HG02943 (cell line): ENCODE measurements at regions not wholly inside any gene's neighbourhood (a gene's known extent, or its start where the extent isn't known, plus 50 kb on each side); places are given as distances from the start of the nearest gene placed in this dataset.
A peak's percentile ranks its signal among the peaks of the same experiment; 100 is the strongest.

Experiments used
- ATAC-seq: cut with Tn5 transposase; IDR thresholded peaks from one replicate; pipeline ENCODE4 v1.9.1; 2021; ENCODE audit warnings: mild to moderate bottlenecking, low read depth, moderate library complexity; ENCODE audit not compliant: unreplicated experiment

DNA sequence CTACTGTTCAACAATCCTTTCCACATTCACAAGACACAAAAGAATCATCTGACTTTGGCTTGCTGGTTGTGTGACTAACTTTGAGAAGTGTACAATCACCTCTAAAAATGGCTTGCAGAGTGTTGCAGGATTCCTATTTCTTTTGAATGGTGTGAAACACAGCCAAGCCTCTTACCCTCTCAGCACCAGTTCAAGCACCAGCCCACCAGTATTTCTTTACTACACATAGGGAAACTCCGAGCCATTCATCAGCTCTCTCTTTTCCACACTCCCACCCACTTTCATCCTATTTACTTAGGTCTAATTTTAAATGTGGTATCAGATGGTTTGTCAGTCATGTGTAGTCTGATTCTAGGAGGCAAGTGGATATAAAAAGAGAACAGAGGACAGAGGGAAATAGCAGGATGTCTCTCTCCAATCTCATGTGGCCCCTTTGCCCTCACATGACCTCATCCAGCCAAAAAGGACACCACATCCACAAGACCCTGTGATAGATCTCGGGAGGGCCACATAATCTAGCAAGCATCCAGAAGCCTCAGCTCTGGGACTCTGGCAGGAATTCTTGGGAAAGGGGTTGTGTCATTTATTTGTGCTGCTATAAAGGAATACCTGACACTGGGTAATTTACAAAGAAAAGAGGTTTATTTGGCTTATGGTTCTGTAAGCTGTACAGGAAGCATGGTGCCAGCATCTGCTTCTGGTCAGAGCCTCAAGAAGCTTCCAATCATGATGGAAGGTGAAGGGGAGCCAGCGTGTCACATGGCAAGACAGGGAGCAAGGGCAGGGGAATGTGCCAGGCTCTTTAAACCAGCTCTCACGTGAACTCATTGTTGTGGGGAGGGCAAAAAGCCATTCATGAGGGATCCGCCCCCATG is 66.8 kb upstream of the NEBL start:
- no peak for ATAC-seq

GRCh38 chr10:20963056-20963455 is 65.9 kb upstream of the NEBL start:
- no peak for ATAC-seq

DNA sequence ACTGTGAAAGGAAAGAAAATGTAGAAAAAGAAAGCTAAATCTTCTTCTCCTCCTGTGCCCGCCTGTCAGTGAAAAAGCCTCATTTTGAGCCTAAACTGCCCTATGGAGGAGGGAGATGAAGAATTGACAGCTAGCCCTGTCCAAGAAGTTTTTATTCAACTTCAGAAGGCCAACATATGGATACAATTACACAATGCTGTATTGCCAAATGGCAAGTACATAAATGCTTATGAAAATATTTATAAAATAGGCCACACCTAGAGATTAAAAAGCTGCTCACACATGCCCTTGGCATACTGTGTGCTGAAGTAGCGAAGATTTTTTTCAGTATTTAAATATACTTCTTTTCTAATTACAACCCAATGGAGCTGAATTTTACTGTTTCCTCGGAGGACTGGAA is 65.1 kb upstream of the NEBL start:
- no peak for ATAC-seq

DNA sequence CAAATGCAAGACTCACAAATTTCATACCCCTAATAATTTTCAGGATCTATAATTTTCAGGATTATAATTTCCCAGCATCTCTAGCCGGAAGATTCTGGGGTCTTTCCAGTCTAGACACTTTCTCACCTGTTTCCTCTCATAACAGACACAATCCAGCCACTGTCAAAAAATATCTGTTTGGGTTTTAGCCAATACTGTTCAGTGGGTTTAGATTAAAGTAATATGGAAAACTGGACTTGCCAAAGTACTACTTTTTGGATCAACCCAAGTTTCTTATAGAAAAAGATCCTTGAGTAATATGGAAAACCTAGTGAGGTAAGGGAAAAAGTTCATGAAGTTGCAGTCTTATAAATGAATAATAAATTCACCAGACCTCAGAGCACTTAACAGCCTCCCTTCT is 62.1 kb upstream of the NEBL start:
- ATAC-seq, result no peak

DNA sequence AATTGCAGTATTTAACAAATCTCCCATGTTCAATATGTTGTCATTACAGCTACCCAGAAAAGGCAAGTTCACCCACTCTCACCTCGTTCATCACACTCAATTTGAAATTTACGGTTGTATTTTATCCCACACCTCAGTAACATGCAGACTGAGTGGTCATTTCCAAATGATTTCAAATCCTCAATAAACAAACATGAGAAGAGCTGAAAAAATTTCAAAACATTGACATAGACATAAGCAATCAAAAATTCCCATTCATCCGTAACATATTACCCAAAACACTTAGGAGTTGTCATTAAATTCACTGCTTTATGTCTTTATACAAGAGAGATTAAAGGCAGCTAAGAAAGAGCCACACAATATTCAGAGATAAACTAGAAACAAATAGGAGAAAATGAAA is 61.7 kb upstream of the NEBL start:
- no peak for ATAC-seq

DNA sequence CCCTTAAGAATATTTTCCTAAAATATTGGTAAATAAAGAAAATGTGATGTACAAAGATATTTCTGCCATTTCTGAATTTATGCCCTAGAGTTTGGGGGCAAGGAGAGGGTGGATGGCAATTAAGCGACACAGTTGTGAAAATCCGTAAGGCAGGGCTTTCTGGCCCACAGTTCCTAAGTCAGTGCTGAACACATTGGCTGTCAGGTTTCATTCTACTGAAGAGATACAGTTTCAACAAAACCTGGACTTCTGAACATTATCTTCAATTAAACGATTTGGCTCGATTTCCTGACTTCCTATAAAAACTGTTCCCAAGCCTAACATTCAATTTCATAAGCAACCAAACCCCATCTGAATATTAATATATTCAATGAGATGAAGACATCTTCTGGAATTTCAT is 61.1 kb upstream of the NEBL start:
- no peak for ATAC-seq

GRCh38 chr10:20957744-20958143 is 60.6 kb upstream of the NEBL start:
- ATAC-seq, result no peak

GRCh38 chr10:20956843-20957242 is 59.7 kb upstream of the NEBL start:
- no peak for ATAC-seq

DNA sequence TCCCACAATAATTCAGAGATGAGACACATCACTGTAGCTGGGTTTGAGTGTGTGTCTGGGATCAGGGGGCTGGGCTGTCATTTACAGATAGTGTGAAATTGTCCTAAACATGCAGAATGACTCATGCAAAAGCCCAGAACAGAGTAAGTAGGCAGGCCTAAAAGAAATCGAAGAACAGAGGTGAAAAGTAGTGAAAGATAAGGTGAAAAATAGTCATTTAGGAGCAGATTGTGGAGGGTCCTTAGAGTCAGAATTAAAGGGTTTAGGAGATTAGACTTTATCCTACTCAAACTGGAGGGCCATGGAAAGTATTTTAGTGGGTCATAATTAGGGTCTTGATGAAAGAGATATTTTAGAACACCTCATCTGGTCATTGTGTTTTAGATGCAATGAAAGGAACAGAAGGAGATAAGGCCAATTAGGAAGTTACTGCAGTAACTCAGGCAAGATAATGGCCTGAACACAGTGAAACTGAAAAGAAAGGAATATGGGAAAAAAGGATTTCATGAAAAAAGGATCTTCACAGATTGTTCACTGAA is 58.3 kb upstream of the NEBL start:
- no peak for ATAC-seq

DNA sequence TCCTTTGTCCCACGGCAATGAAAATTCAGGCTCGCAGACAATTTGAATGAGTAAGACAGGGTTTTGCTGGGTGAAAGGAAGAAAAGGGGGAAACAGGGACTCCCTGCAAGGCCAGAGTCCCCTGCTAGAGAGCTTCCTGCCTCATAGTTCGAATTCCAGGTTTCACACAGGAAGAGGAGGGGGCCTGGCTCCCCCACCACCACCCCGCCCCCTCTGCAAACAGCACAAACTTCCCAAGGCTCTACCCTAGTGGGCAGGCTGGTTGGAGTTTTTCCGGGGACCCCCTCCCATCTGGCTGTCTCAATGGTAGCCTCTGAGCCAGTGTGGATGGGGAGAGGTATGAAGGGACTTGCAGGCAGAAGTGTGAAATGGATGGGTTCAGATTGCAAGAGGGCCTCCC is 57.4 kb upstream of the NEBL start:
- no peak for ATAC-seq

DNA sequence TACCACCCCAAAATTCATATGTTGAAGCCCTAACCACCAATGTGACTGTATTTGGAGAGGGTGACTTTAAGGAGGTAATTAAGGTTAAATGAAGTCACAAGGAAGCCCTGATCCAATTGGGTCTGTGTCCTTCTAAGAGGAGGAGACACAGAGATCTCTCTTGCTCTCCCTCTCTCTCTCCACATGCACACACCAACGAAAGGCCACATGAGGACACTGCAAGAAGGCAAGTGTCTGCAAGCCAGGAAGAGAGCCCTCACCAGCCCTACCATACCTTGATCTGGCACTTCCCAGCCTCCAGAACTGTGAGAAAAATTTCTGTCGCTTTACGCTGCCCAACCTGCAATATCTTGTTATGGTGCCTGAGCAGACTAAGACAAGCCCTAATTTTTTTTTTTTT is 56.0 kb upstream of the NEBL start:
- ATAC-seq, result no peak

GRCh38 chr10:20949967-20950366 is 52.9 kb upstream of the NEBL start:
- ATAC-seq, result no peak

DNA sequence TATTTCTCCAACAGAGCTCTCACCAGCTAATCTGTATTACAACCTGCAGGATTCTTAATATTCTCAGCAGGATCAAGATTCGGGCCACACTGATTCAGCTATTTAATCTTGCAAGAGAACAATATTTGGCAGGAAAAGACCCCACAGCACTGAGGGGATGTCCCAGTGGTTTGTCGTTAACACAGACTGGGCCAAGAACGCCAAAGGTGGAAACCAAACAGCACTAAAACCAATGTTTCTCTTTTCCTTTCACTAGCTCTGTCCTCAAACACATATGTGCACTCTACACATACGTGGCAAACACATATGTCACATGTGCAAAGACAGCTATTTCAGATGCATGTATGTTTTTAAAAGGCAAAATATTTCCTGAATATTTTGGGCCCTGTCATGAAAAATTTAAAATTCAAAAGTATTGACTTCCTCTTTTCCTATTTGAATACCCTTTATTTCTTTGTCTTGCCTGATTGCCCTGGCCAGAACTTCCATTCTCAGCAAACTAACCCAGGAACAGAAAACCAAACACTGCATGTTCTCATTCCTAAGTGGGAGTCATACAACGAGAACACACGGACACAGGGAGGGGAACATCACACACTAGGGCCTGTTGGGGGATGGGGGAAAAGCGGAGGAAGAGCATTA is 51.7 kb upstream of the NEBL start:
- ATAC-seq, result peak; percentile 83
